ENCODE measurements at regions not wholly inside any gene's neighbourhood (a gene's known extent, or its start where the extent isn't known, plus 50 kb on each side); places are given as distances from the start of the nearest gene placed in this dataset.

DNA sequence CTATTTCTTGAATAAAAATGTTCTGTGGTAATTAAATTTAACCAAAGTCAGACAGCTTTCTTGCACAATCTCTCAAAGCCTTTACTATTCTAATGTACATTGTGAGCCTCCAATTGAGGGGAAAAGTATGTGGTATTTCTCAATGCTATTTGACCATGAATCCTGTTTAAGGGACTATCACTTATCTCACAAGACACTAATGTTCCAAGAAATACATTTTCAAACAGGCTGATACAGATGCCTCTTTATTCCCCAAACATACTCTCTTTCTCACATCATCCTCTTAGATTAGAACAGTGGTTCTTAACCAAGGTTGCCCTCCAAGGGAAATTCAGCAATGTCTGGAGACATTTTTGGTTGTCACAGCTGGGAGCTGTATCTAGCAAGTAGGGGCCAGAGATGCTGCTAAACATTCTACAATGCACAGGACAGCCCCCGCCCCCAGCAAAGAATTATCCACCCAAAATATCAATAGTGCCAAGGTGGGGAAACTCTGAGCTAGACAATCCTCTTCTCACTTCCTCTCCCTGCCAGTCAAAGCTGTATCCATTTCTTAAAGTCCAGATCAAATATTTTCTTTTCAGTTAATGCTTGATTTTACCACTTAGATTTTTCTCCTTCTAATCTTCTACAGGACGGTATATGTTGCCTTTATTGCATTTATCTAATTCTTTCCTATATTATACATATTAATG lies 129.2 kb upstream of the TRIM2 start:
- TF ChIP-seq, protein P1, sequence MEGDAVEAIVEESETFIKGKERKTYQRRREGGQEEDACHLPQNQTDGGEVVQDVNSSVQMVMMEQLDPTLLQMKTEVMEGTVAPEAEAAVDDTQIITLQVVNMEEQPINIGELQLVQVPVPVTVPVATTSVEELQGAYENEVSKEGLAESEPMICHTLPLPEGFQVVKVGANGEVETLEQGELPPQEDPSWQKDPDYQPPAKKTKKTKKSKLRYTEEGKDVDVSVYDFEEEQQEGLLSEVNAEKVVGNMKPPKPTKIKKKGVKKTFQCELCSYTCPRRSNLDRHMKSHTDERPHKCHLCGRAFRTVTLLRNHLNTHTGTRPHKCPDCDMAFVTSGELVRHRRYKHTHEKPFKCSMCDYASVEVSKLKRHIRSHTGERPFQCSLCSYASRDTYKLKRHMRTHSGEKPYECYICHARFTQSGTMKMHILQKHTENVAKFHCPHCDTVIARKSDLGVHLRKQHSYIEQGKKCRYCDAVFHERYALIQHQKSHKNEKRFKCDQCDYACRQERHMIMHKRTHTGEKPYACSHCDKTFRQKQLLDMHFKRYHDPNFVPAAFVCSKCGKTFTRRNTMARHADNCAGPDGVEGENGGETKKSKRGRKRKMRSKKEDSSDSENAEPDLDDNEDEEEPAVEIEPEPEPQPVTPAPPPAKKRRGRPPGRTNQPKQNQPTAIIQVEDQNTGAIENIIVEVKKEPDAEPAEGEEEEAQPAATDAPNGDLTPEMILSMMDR (IDR thresholded peaks at IDR 0.05; ENCODE audit: borderline replicate concordance, extremely low read depth, low read length, poor library complexity, severe bottlenecking), result no peak
- no peak for TF ChIP-seq EZH2 (IDR thresholded peaks at IDR 0.05; ENCODE audit: borderline replicate concordance, low read depth, low read length, severe bottlenecking)
